Left kidney (tissue), 1 donor: ENCODE measurements at regions not wholly inside any gene's neighbourhood (a gene's known extent, or its start where the extent isn't known, plus 50 kb on each side); places are given as distances from the start of the nearest gene placed in this dataset.
"Not testable (repeated sequence)": the region's sequence is repeated elsewhere in the genome, so short reads cannot be mapped to it uniquely, and the experiment has no call there.

ENCODE experiments used
- DNase-seq: peaks from one replicate; pipeline ENCODE4 v3.0.0-alpha.2; 2013

GRCh38 chr5:128667751-128668150, 129.7 kb upstream of the FBN2 start:
- DNase-seq: no peak

- no peak for DNase-seq
Observed at GRCh38 chr5:128668921-128669320, 130.9 kb upstream of the FBN2 start.

- no peak for DNase-seq
Observed at GRCh38 chr5:128669803-128670202, 131.8 kb upstream of the FBN2 start.

DNA sequence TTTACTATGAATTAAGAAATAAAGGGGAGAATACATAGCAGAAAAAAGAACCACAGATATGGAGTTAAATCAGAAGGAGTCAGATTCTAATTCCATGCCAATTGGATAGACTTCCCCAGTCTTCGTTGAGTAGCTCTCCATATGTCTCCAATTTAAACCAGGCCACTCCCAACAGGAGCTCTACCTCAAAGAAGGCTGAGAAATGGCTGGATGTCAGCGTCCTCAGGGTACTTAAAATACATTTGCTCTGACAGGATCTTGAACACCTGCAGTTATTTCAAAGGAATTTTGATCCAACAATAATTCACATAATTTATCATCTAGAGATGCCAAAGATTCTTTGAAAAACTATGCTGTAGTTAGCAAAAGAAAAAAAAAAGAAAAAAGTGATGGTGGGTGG, 133.9 kb upstream of the FBN2 start:
- DNase-seq: no peak

GRCh38 chr5:128673000-128673399, 135.0 kb upstream of the FBN2 start:
- DNase-seq: no peak

GRCh38 chr5:128673411-128673957, 135.4 kb upstream of the FBN2 start:
- DNase-seq: no peak

GRCh38 chr5:128673970-128674369, 135.9 kb upstream of the FBN2 start:
- no peak for DNase-seq

GRCh38 chr5:128674837-128675446, 136.9 kb upstream of the FBN2 start:
- no peak for DNase-seq

DNA sequence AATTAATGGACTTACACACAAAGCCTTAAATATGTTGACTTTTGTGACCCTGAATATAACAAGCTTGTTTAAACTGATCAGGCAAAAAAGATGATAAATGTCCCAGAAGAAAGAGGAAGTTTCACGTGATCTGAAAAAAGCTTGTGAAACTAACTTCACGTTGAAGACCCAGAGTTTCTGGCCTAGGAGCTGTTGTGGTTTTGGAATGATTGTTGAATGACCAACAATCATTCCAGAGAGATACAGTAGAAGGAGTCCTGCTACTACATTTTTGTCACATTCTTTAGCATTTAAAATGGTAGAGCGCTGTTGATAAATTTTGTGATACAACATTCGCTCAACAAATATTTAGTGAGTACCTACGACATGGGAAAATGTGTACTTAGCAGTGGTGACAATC, 143.1 kb upstream of the FBN2 start:
- DNase-seq: no peak

DNA sequence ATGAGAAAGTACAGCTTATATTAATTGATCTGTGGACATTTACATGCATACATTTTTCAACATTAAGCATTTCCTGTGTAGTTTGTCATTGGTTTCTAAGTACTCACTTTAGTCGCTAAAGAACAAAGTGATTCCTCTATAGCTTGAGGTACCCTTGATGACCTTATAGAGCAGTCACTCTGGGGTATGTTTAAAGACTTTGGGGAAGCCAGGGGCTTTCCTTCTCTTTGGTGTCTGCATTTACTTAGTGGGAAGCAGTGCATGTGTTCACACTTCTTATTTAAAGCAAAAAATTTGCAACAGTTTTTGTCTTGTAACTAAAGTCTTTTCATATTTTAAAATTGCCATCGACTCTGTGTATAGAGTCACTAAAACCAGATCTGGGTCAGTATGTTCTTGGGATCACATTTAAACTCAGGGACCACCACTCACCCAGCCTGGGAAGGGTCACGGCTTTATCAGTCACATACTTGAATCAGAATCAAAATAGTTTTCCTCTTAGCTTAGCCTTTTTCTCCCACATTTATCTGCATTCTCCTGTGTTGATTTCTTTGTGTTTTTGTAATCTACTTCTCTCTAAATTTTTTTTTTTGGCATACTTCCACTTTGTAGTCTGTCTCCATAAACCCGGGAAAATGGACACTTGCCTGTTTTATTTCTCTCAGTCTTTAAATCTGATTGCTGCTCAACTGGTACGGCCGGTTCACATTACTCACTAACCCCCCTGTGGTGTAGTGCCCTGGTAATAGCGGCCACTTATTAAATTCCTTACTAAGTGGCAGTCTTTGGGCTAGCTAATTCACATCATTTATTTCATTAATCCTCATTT, 143.9 kb upstream of the FBN2 start:
- DNase-seq: no peak

DNA sequence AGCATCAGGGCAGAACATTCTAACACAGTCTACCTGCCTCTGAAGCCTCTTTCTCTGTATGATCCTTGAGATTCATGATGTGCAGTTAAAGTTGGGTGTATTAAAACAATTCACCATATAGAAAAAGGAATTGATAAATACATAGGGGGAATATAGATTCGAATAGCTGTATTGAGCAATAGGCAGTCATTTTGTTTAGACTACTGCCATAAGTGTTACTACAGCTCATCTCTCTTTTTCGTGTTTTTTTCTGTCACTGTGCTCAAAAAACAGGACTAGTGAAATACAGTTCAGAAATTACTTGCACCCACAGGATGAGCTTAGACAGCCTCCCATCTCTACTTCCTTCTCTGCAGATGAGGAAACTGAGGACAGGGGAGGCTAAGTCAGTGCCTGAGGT, 144.6 kb upstream of the FBN2 start:
- DNase-seq: no peak

DNA sequence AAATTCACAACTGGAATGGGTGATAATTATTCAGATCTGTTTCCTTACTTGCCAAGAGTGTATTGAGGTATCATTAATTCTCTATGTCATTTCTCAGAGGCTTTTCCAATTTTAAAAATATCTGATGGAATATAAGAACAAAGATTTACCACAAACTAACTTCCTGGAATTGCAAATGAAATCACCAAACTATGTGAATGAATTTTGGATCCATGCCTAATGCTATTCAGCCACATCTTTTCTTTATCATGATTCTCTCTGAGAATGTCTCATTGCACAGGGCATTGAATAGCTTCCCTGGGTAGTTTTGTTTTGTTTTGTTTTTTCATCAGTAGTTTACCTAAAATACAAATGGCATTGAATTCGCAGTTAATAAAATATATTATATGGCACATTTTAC, 146.9 kb upstream of the FBN2 start:
- DNase-seq: no peak

GRCh38 chr5:128687930-128688329, 149.9 kb upstream of the FBN2 start:
- DNase-seq: no peak

DNA sequence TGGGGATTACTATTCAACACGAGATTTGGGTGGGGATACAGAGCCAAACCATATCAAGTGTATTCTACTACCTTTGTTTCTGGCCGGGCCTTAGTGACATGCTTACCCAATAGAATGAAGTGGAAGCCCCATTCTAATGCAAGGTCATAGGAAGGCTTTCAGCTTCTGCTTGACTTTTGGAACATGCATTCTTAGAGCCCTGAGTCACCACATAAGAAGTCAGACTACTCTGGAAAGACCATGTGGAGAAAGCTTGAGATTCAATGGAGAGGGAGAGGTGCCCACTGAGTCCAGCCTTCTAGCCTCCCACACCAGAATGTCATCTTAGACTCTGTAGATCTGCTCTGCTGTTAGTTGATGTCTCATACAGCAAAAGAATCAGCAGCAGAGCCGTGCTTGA, 155.7 kb upstream of the FBN2 start:
- no peak for DNase-seq

- DNase-seq: no peak
Observed at GRCh38 chr5:128695791-128696530, 157.9 kb upstream of the FBN2 start.

- DNase-seq: no peak
Observed at GRCh38 chr5:128701301-128701700, 163.3 kb upstream of the FBN2 start.

- no peak for DNase-seq
Observed at GRCh38 chr5:128703322-128703721, 165.3 kb upstream of the FBN2 start.

DNA sequence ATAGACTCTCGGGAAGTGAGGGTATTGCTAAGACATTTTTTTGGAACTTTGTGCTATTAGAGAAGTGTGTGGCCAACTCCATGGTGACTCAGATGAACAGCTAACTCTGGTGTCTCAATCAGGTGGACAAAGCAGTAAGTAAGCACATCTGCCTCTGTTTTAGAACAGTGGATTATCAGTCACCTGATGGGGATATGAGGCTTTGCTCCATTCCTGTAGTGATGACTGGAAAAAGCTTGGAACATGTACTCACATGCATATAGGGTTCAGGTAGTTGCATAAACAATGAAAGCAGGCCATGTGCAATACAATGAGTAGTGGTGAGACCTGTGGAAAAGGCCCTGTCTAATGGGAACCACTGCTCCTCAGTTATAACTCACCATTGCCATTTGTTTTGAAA, 168.2 kb upstream of the FBN2 start:
- no peak for DNase-seq

DNA sequence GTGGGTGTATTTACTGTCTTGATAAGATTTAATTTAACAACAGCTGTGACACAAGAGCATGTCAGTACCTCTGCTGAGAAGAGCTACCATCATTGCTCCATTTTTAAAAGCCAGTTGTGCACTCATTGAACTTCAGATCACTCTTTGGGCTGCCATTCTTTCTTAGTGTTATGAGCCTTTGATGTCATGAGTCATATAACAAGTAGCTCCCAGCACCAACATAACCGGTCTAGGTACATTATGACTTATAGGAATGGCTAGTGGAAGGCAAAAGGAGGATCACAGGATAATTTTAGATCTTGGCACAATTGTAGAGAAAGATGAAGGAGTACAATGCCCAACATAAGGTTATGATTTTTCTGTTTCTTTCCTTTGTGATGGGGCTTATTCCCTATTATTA, 170.8 kb upstream of the FBN2 start:
- DNase-seq: no peak

DNA sequence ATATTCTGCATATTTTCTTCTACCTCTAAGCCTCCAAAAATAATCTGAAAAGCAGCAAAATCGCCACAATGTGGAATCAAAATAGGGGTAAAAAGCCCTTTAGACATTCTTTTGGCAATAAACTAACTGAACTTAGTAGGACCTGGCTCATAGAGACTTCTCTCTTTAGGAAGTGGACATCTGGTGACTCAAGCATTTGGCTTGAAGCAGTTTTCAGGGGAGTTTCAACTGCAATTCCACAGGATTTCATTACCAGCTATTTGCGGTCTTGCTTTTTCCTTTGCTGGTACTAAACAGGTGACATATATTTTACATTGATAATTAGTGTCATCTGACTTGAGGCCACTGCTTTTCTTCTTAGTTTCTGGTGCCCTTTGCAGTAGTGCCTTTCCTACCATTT, 173.2 kb upstream of the FBN2 start:
- no peak for DNase-seq

GRCh38 chr5:128714551-128714950, 176.5 kb upstream of the FBN2 start:
- DNase-seq: no peak

GRCh38 chr5:128722551-128722950, 184.5 kb upstream of the FBN2 start:
- DNase-seq: no peak

- DNase-seq: not testable (repeated sequence)
Observed at GRCh38 chr5:128730021-128730420, 192.0 kb upstream of the FBN2 start.
